Karpas-422 (cell line): ENCODE measurements at regions not wholly inside any gene's neighbourhood (a gene's known extent, or its start where the extent isn't known, plus 50 kb on each side); places are given as distances from the start of the nearest gene placed in this dataset.
"Not testable (repeated sequence)": the region's sequence is repeated elsewhere in the genome, so short reads cannot be mapped to it uniquely, and the experiment has no call there.

Experiments
- DNase-seq: peaks from one replicate; pipeline ENCODE4 v3.0.0-alpha.2; 2015
- H2AFZ ChIP-seq: fragments of 200-600 bp; sonication (generic); 2 replicates; pipeline ENCODE4 v1.6.1; 2014; ENCODE audit warnings: antibody characterized with exemption, low read length, mixed read lengths
- H3K27ac ChIP-seq: fragments of 200-600 bp; sonication (generic); 2 replicates; pipeline ENCODE4 v1.5.1; 2014; ENCODE audit warnings: mild to moderate bottlenecking, low read length, moderate library complexity
- H3K27me3 ChIP-seq: fragments of 200-600 bp; sonication (generic); 2 replicates; pipeline ENCODE4 v1.6.1; 2014; ENCODE audit warnings: low read length, mixed read lengths
- H3K36me3 ChIP-seq: fragments of 200-600 bp; sonication (generic); 2 replicates; pipeline ENCODE4 v1.6.1; 2014; ENCODE audit warnings: low read length, mixed read lengths; ENCODE audit not compliant: insufficient read depth
- H3K4me1 ChIP-seq: fragments of 200-600 bp; sonication (generic); 2 replicates; pipeline ENCODE4 v1.6.1; 2014; ENCODE audit warnings: mild to moderate bottlenecking, low read length, mixed read lengths
- H3K4me2 ChIP-seq: fragments of 200-600 bp; sonication (generic); 2 replicates; pipeline ENCODE4 v1.6.1; 2014; ENCODE audit warnings: low read length, low read depth, mild to moderate bottlenecking; ENCODE audit not compliant: poor library complexity, severe bottlenecking
- H3K4me3 ChIP-seq: fragments of 200-600 bp; sonication (generic); 2 replicates; pipeline ENCODE4 v1.5.1; 2014; ENCODE audit warnings: mild to moderate bottlenecking, antibody characterized with exemption, low read length, mixed read lengths
- H3K79me2 ChIP-seq: fragments of 200-600 bp; sonication (generic); 2 replicates; pipeline ENCODE4 v1.6.1; 2014; ENCODE audit warnings: mild to moderate bottlenecking, low read length, mixed read lengths
- H3K9ac ChIP-seq: fragments of 200-600 bp; sonication (generic); 2 replicates; pipeline ENCODE4 v1.6.0; 2014; ENCODE audit warnings: low read length
- H3K9me2 ChIP-seq: fragments of 200-600 bp; sonication (generic), shearing (Covaris generic); replicated peaks from 2 replicates; pipeline ENCODE4 v1.6.0; 2014; ENCODE audit warnings: mild to moderate bottlenecking, low read length, moderate library complexity; ENCODE audit not compliant: insufficient read depth
- H3K9me3 ChIP-seq: fragments of 300-700, 200-600 bp; sonication (generic); 2 replicates; pipeline ENCODE4 v1.6.1; 2014; ENCODE audit warnings: low read length, mixed read lengths
- H4K20me1 ChIP-seq: fragments of 200-600 bp; sonication (generic); 2 replicates; pipeline ENCODE4 v1.6.1; 2014; ENCODE audit warnings: mild to moderate bottlenecking, antibody characterized with exemption, low read length, low read depth; ENCODE audit not compliant: insufficient read depth

- Histone ChIP-seq H3K4me1 (no peaks in the 10 kb centered on the region), H4K20me1 (no peaks in the 10 kb centered on the region), H3K79me2 (no peaks in the 10 kb centered on the region), H3K4me3 (no peak overlapping the region), H3K4me2 (no peak overlapping the region), H3K27ac (no peak overlapping the region), H3K9ac (no peak overlapping the region), H3K9me2 (no peaks in the 10 kb centered on the region), H2AFZ (no peak overlapping the region), H3K9me3 (no peaks in the 10 kb centered on the region), H3K27me3 (no peaks in the 10 kb centered on the region), H3K36me3 (no peaks in the 10 kb centered on the region)
- DNase-seq, result no peak
Measured at GRCh38 chr13:109315481-109315880, 470.9 kb downstream of the IRS2 start.

GRCh38 chr13:109314101-109314500 lies 472.3 kb downstream of the IRS2 start:
- Histone ChIP-seq H4K20me1 (no peaks in the 10 kb centered on the region), H3K9me3 (no peaks in the 10 kb centered on the region), H3K9ac (no peak overlapping the region), H3K36me3 (no peaks in the 10 kb centered on the region), H3K4me1 (no peaks in the 10 kb centered on the region), H3K4me3 (no peak overlapping the region), H3K79me2 (no peaks in the 10 kb centered on the region), H3K27me3 (no peaks in the 10 kb centered on the region), H3K4me2 (no peak overlapping the region), H3K9me2 (no peaks in the 10 kb centered on the region), H3K27ac (no peak overlapping the region), H2AFZ (no peak overlapping the region)
- no peak for DNase-seq

- H3K9ac ChIP-seq, result no peak overlapping the region
- no peak overlapping the region for H3K4me2 ChIP-seq
Measured at GRCh38 chr13:109312399-109312798, 474.0 kb downstream of the IRS2 start.

GRCh38 chr13:109311431-109311976 lies 474.9 kb downstream of the IRS2 start:
- not testable (repeated sequence) for H2AFZ ChIP-seq, H3K4me2 ChIP-seq, H3K9me2 ChIP-seq, H3K27me3 ChIP-seq, H3K36me3 ChIP-seq, H3K9ac ChIP-seq, H3K9me3 ChIP-seq, H3K79me2 ChIP-seq, DNase-seq, H3K27ac ChIP-seq, H4K20me1 ChIP-seq, H3K4me1 ChIP-seq, H3K4me3 ChIP-seq

More at GRCh38 chr13:109312399-109312798, 474.0 kb downstream of the IRS2 start:
- H3K4me3 ChIP-seq, result no peak overlapping the region
- no peaks in the 10 kb centered on the region for H3K4me1 ChIP-seq
- DNase-seq, result no peak
- no peak overlapping the region for H2AFZ ChIP-seq
- no peak overlapping the region for H3K27ac ChIP-seq
- H4K20me1 ChIP-seq, result no peaks in the 10 kb centered on the region
- H3K27me3 ChIP-seq, result no peaks in the 10 kb centered on the region
- H3K9me2 ChIP-seq, result no peaks in the 10 kb centered on the region
- no peaks in the 10 kb centered on the region for H3K36me3 ChIP-seq
- H3K9me3 ChIP-seq, result no peaks in the 10 kb centered on the region
- H3K79me2 ChIP-seq, result no peaks in the 10 kb centered on the region

- Histone ChIP-seq H3K79me2 (no peaks in the 10 kb centered on the region), H3K36me3 (no peaks in the 10 kb centered on the region), H3K27ac (no peak overlapping the region), H3K4me2 (no peak overlapping the region), H3K4me1 (no peaks in the 10 kb centered on the region), H3K9me2 (no peaks in the 10 kb centered on the region), H3K9me3 (no peaks in the 10 kb centered on the region), H4K20me1 (no peaks in the 10 kb centered on the region), H3K4me3 (no peak overlapping the region), H3K27me3 (no peaks in the 10 kb centered on the region), H2AFZ (no peak overlapping the region), H3K9ac (no peak overlapping the region)
- no peak for DNase-seq
Measured at GRCh38 chr13:109309625-109310363, 476.6 kb downstream of the IRS2 start.

- no peak overlapping the region for H3K4me3 ChIP-seq
Measured at GRCh38 chr13:109307027-109307426, 479.4 kb downstream of the IRS2 start.

GRCh38 chr13:109301726-109302125 lies 484.7 kb downstream of the IRS2 start:
- H3K4me1 ChIP-seq, result no peaks in the 10 kb centered on the region; the same call in 1 of the 2 replicates
- H3K9me3 ChIP-seq, result no peaks in the 10 kb centered on the region
- H3K36me3 ChIP-seq, result no peaks in the 10 kb centered on the region
- no peak overlapping the region for H2AFZ ChIP-seq
- H3K27me3 ChIP-seq, result no peaks in the 10 kb centered on the region
- H4K20me1 ChIP-seq, result no peaks in the 10 kb centered on the region
- no peak overlapping the region for H3K27ac ChIP-seq
- no peak for DNase-seq
- H3K4me3 ChIP-seq, result no peak overlapping the region
- H3K9ac ChIP-seq, result no peak overlapping the region
- no peak overlapping the region for H3K4me2 ChIP-seq
- H3K79me2 ChIP-seq, result no peaks in the 10 kb centered on the region
- no peaks in the 10 kb centered on the region for H3K9me2 ChIP-seq

More at GRCh38 chr13:109307027-109307426, 479.4 kb downstream of the IRS2 start:
- H3K79me2 ChIP-seq, result no peaks in the 10 kb centered on the region
- H3K4me2 ChIP-seq, result no peak overlapping the region
- DNase-seq, result no peak
- H3K4me1 ChIP-seq, result no peaks in the 10 kb centered on the region
- no peaks in the 10 kb centered on the region for H3K9me3 ChIP-seq
- H3K9ac ChIP-seq, result no peak overlapping the region
- no peaks in the 10 kb centered on the region for H4K20me1 ChIP-seq
- no peak overlapping the region for H3K27ac ChIP-seq
- no peaks in the 10 kb centered on the region for H3K27me3 ChIP-seq
- no peak overlapping the region for H2AFZ ChIP-seq
- no peaks in the 10 kb centered on the region for H3K9me2 ChIP-seq
- no peaks in the 10 kb centered on the region for H3K36me3 ChIP-seq

- Histone ChIP-seq H3K9me3 (no peaks in the 10 kb centered on the region), H4K20me1 (no peaks in the 10 kb centered on the region), H3K27me3 (no peaks in the 10 kb centered on the region), H3K4me1 (no peaks in the 10 kb centered on the region; the same call in 1 of the 2 replicates), H3K4me3 (no peak overlapping the region), H2AFZ (no peak overlapping the region), H3K79me2 (no peaks in the 10 kb centered on the region), H3K9ac (no peak overlapping the region), H3K4me2 (no peak overlapping the region), H3K9me2 (no peaks in the 10 kb centered on the region), H3K27ac (no peak overlapping the region), H3K36me3 (no peaks in the 10 kb centered on the region)
- DNase-seq, result no peak
Measured at GRCh38 chr13:109301276-109301675, 485.1 kb downstream of the IRS2 start.
